Colonic mucosa (tissue), 4 donors: ENCODE measurements at regions not wholly inside any gene's neighbourhood (a gene's known extent, or its start where the extent isn't known, plus 50 kb on each side); places are given as distances from the start of the nearest gene placed in this dataset.

Experiments
- DNase-seq: peaks from one replicate; pipeline ENCODE4 v3.0.0-alpha.2; 2020
- H3K27ac ChIP-seq: fragments of 200-600 bp; one replicate; pipeline ENCODE4 v1.8.0; 2021
- H3K27me3 ChIP-seq: fragments of 200-600 bp; one replicate; pipeline ENCODE4 v1.8.0; 2021
- H3K36me3 ChIP-seq: fragments of 200-600 bp; one replicate; pipeline ENCODE4 v1.8.0; 2021
- H3K4me1 ChIP-seq: fragments of 200-600 bp; one replicate; pipeline ENCODE4 v1.8.0; 2021; ENCODE audit warnings: mild to moderate bottlenecking
- H3K4me3 ChIP-seq: fragments of 200-600 bp; one replicate; pipeline ENCODE4 v1.8.0; 2021
- H3K9ac ChIP-seq, 2 donors: one replicate each; pipeline ENCODE4 v1.7.0; 2013; ENCODE audit warnings: control low read depth in 2 of 2, low read depth in 2 of 2, low read length in 2 of 2
- H3K9me3 ChIP-seq: fragments of 200-600 bp; one replicate; pipeline ENCODE4 v1.8.0; 2021
- intact Hi-C: fragments of 100-400 bp; cut with DNase I; formaldehyde crosslinking; loops from one replicate; pipeline ENCODE4 v1.14.1; 2022
- TF ChIP-seq, protein P1 (sequence below): fragments of 200-600 bp; IDR thresholded peaks from one replicate; pipeline ENCODE4 v1.8.0; 2022; ENCODE audit warnings: antibody characterized with exemption, mild to moderate bottlenecking
- donor health status: healthy.
- donor health status: DM: no; HTN: no; CAD: no.
- donor health status: DM: no; HTN: no; CAD: no.

DNA sequence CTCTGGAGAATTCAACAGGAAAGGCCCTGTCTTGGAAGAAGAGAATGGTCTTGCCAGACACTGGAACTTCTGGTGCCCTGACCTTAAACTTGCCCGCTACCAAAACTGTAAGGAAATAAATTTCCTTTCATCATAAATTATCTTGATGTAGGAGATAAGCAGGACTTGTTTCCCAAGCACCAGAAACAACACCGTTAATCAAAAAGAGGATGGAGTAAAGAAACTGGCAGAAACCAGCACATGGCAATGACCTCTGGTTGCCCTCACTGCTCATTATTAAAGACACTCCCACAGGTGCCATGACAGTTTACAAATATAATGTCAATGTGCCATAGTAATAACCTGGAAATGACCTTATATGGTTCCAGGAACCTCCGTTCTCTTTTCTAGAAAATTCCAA lies 426.1 kb downstream of the EDEM1 start:
- DNase-seq, result no peak
- H3K36me3 ChIP-seq, result no peaks in the 10 kb centered on the region
- H3K4me1 ChIP-seq, result no peaks in the 10 kb centered on the region
- intact Hi-C loops, result no loop called here
- TF ChIP-seq, protein P1, sequence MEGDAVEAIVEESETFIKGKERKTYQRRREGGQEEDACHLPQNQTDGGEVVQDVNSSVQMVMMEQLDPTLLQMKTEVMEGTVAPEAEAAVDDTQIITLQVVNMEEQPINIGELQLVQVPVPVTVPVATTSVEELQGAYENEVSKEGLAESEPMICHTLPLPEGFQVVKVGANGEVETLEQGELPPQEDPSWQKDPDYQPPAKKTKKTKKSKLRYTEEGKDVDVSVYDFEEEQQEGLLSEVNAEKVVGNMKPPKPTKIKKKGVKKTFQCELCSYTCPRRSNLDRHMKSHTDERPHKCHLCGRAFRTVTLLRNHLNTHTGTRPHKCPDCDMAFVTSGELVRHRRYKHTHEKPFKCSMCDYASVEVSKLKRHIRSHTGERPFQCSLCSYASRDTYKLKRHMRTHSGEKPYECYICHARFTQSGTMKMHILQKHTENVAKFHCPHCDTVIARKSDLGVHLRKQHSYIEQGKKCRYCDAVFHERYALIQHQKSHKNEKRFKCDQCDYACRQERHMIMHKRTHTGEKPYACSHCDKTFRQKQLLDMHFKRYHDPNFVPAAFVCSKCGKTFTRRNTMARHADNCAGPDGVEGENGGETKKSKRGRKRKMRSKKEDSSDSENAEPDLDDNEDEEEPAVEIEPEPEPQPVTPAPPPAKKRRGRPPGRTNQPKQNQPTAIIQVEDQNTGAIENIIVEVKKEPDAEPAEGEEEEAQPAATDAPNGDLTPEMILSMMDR, result no peak
- H3K9me3 ChIP-seq, result no peaks in the 10 kb centered on the region
- H3K9ac ChIP-seq, result no peak overlapping the region
- no peaks in the 10 kb centered on the region for H3K27me3 ChIP-seq
- no peak overlapping the region for H3K4me3 ChIP-seq
- no peak overlapping the region for H3K27ac ChIP-seq

DNA sequence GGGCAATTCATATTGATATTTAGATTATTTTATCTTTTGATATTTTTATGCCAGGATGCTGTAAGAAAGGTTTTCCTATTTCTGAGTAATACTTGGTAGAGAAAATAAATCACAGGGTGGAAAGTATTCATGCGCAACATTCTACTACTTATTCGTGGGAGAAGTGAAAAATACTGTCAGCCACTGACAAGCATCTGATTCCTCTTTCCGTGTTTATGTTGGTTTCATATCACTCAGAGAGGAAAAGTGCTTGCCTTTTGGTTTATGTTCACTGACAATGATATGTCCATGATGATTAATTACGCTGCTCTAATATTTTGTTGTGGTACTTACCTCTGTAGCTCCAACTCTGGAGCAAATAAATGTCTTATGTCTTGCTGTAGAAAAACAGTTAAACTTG lies 429.4 kb downstream of the EDEM1 start:
- intact Hi-C loops, result no loop called here
- Histone ChIP-seq H3K27me3 (no peaks in the 10 kb centered on the region), H3K27ac (no peak overlapping the region), H3K4me1 (no peaks in the 10 kb centered on the region), H3K9ac (no peak overlapping the region), H3K36me3 (no peaks in the 10 kb centered on the region), H3K4me3 (no peak overlapping the region), H3K9me3 (no peaks in the 10 kb centered on the region)
- TF ChIP-seq, protein P1, result no peak
- DNase-seq, result no peak

DNA sequence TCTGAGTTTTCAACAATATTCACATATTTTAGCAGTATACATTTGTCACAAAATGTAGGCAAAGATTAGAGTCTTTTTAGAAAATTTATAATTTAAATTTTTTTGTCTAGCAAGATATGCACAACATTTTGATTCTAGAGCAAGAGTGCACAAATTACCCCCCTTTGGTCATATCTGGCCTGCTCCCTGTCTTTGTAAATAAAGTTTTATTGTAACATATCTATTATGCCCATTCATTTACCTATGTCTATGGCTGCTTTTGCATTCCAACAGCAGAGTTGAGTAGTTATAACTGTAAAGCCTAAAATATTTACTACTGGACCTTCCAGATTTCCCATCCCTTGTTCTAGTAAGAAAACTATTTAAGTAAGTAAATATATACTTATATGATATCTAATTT lies 430.7 kb downstream of the EDEM1 start:
- Histone ChIP-seq H3K27ac (no peak overlapping the region), H3K4me1 (no peaks in the 10 kb centered on the region), H3K27me3 (no peaks in the 10 kb centered on the region), H3K9me3 (no peaks in the 10 kb centered on the region), H3K9ac (no peak overlapping the region), H3K36me3 (no peaks in the 10 kb centered on the region), H3K4me3 (no peak overlapping the region)
- DNase-seq, result no peak
- intact Hi-C loops, result no loop called here
- TF ChIP-seq, protein P1, result no peak

DNA sequence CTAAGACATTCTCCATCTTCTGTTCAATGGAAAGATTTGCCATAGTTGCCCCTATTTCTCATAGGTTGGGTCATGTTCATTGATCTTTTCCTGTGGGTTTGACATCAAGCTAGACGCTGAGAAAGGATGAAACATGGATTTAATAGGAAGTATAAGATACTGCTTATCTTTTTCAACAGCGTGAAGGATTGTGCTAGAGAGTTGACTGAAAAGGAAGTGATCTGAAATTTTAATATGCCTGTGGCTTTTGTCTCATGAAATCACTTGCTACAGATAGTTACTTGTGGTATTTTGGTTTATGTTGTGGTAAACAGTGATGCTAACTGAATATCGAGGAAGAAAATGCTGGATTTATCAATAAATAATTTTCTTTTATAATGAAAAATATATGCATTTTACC lies 442.9 kb downstream of the EDEM1 start:
- H3K27ac ChIP-seq, result no peak overlapping the region
- H3K4me3 ChIP-seq, result no peak overlapping the region
- H3K9me3 ChIP-seq, result no peaks in the 10 kb centered on the region
- no peak for DNase-seq
- H3K9ac ChIP-seq, result no peak overlapping the region
- no peaks in the 10 kb centered on the region for H3K36me3 ChIP-seq
- H3K4me1 ChIP-seq, result no peaks in the 10 kb centered on the region
- intact Hi-C loops, result no loop called here
- TF ChIP-seq, protein P1, result no peak
- no peaks in the 10 kb centered on the region for H3K27me3 ChIP-seq

DNA sequence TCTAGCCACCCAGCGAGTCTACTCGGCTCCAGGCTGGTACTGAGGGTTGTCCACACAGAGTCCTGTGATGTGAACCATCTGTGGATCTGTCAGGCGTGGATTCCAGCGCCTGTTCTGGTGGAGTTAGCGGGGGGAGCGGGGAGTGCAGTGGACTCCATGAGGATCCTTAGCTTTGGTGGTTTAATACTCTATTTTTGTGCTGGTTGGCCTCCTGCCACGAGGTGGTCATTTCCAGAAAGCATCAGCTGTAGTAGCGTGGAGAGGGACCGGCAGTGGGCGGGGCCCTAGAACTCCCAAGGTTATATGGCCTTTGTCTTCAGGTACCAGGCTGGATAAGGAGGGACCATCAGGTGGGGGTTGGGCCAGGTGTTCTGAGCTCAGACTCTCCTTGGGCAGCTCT lies 446.5 kb downstream of the EDEM1 start:
- TF ChIP-seq, protein P1, result no peak
- no peaks in the 10 kb centered on the region for H3K27me3 ChIP-seq
- H3K4me3 ChIP-seq, result no peak overlapping the region
- DNase-seq, result no peak
- intact Hi-C loops, result no loop called here
- H3K36me3 ChIP-seq, result no peaks in the 10 kb centered on the region
- H3K4me1 ChIP-seq, result no peaks in the 10 kb centered on the region
- H3K9ac ChIP-seq, result no peak overlapping the region
- no peak overlapping the region for H3K27ac ChIP-seq
- no peaks in the 10 kb centered on the region for H3K9me3 ChIP-seq

DNA sequence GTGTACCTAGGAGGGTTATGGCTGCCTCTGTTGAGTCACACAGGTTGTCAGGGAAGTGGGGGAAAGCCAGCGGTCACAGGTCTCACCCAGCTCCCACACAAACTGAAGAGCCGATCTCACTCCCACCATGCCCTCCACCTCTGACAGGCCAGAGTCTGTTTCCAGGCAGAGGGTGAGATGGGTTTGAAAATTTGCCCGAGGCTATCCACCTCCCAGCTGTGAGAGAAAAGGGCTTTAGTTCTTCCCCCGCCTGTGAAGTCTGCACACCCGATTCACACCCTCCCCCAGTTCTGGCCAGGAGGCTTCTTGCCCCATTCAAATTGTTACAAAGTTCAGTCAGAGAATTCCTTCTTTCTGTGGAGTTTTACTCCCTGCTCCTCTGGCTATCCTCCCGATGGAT lies 446.9 kb downstream of the EDEM1 start:
- Histone ChIP-seq H3K27ac (no peak overlapping the region), H3K9me3 (no peaks in the 10 kb centered on the region), H3K4me3 (no peak overlapping the region), H3K4me1 (no peaks in the 10 kb centered on the region), H3K36me3 (no peaks in the 10 kb centered on the region), H3K9ac (no peak overlapping the region), H3K27me3 (no peaks in the 10 kb centered on the region)
- intact Hi-C loops, result no loop called here
- DNase-seq, result no peak
- TF ChIP-seq, protein P1, result no peak
